Smooth muscle cell (in vitro differentiated cells): ENCODE measurements at regions not wholly inside any gene's neighbourhood (a gene's known extent, or its start where the extent isn't known, plus 50 kb on each side); places are given as distances from the start of the nearest gene placed in this dataset.

Experiments
- DNase-seq: peaks from one replicate; lab custom pipeline; 2025; ENCODE audit not compliant: unreplicated experiment; lab: John Stamatoyannopoulos, UW
- H2AFZ ChIP-seq: fragments of 200-600 bp; sonication (generic); 2 replicates; pipeline ENCODE4 v1.6.0; 2016; ENCODE audit warnings: antibody characterized with exemption, low read depth, mild to moderate bottlenecking
- H3F3A ChIP-seq: fragments of 200-600 bp; sonication (generic); 2 replicates; pipeline ENCODE4 v1.6.0; 2017; ENCODE audit warnings: antibody characterized with exemption, low read depth
- H3K27ac ChIP-seq: fragments of 200-600 bp; sonication (generic); 2 replicates; pipeline ENCODE4 v1.5.1; 2016; ENCODE audit warnings: low read depth, mild to moderate bottlenecking
- H3K27me3 ChIP-seq: fragments of 200-600 bp; sonication (generic); 2 replicates; pipeline ENCODE4 v1.6.1; 2016; ENCODE audit warnings: low read depth, mild to moderate bottlenecking
- H3K36me3 ChIP-seq: fragments of 200-600 bp; sonication (generic); 2 replicates; pipeline ENCODE4 v1.5.1; 2016; ENCODE audit warnings: low read depth
- H3K4me1 ChIP-seq: fragments of 200-600 bp; sonication (generic); 2 replicates; pipeline ENCODE4 v1.5.1; 2016; ENCODE audit warnings: low read depth
- H3K4me2 ChIP-seq: fragments of 200-600 bp; sonication (generic); 2 replicates; pipeline ENCODE4 v1.6.0; 2016; ENCODE audit warnings: mild to moderate bottlenecking
- H3K4me3 ChIP-seq: fragments of 200-600 bp; sonication (generic); 2 replicates; pipeline ENCODE4 v1.5.1; 2016; ENCODE audit warnings: mild to moderate bottlenecking
- H3K79me2 ChIP-seq: fragments of 200-600 bp; sonication (generic); 2 replicates; pipeline ENCODE4 v1.6.0; 2016; ENCODE audit warnings: low read depth, mild to moderate bottlenecking
- H3K9ac ChIP-seq: fragments of 200-600 bp; sonication (generic); 2 replicates; pipeline ENCODE4 v1.6.0; 2016; ENCODE audit warnings: low read depth
- H3K9me3 ChIP-seq: fragments of 200-600 bp; sonication (generic); replicated peaks from 2 replicates; pipeline ENCODE4 v1.5.1; 2016; ENCODE audit warnings: low read depth
- H4K20me1 ChIP-seq: fragments of 200-600 bp; sonication (generic); 2 replicates; pipeline ENCODE4 v1.6.0; 2016; ENCODE audit warnings: low read depth
- CTCF ChIP-seq: fragments of 200-600 bp; sonication (generic); IDR thresholded peaks from 2 replicates; pipeline ENCODE4 v1.5.1; 2017; ENCODE audit warnings: borderline replicate concordance, mild to moderate bottlenecking, antibody characterized with exemption; ENCODE audit not compliant: insufficient read depth, poor library complexity, severe bottlenecking
- WGBS: methylation state at CpG from one replicate; pipeline ENCODE4 v1.1.7; 2016; ENCODE audit warnings: low lambda C conversion rate; 5-methylcytosine and 5-hydroxymethylcytosine counted together

- H3K79me2 ChIP-seq = no peaks in the 10 kb centered on the region
- no peak overlapping the region for H2AFZ ChIP-seq
- no peaks in the 10 kb centered on the region for H3K9me3 ChIP-seq
- H3K4me1 ChIP-seq = no peaks in the 10 kb centered on the region
- H3K27me3 ChIP-seq = no peaks in the 10 kb centered on the region
- no peak for TF ChIP-seq CTCF
- no peaks in the 10 kb centered on the region for H4K20me1 ChIP-seq
- H3K9ac ChIP-seq = no peak overlapping the region
- H3K4me2 ChIP-seq = no peak overlapping the region
- no peaks in the 10 kb centered on the region for H3F3A ChIP-seq
- DNase-seq = no peak
- H3K36me3 ChIP-seq = no peaks in the 10 kb centered on the region
- WGBS = 76% methylated on average over 3 of the region's 3 CpGs
- no peak overlapping the region for H3K27ac ChIP-seq
- H3K4me3 ChIP-seq = no peak overlapping the region
These were observed 410.0 kb downstream of the HTR7 start for GRCh38 chr10:90447831-90448230.

GRCh38 chr10:90450797-90451196 lies 407.0 kb downstream of the HTR7 start:
- H3K4me2 ChIP-seq = peak overlapping the region; percentile 56
- H3K4me1 ChIP-seq = no peaks in the 10 kb centered on the region

GRCh38 chr10:90451283-90451682 lies 406.6 kb downstream of the HTR7 start:
- no peak overlapping the region for H3K27ac ChIP-seq
- WGBS = 32% methylated on average over 1 of the region's 1 CpG
- H3K9me3 ChIP-seq = no peaks in the 10 kb centered on the region
- H3K36me3 ChIP-seq = no peaks in the 10 kb centered on the region
- no peak for TF ChIP-seq CTCF
- no peaks in the 10 kb centered on the region for H3K79me2 ChIP-seq
- H3K4me3 ChIP-seq = no peak overlapping the region
- H3F3A ChIP-seq = no peaks in the 10 kb centered on the region
- no peaks in the 10 kb centered on the region for H4K20me1 ChIP-seq
- no peak overlapping the region for H3K9ac ChIP-seq
- H3K27me3 ChIP-seq = no peaks in the 10 kb centered on the region
- peak overlapping the region; percentile 43 for H2AFZ ChIP-seq
- H3K4me1 ChIP-seq = no peaks in the 10 kb centered on the region
- peak overlapping the region; percentile 56 for H3K4me2 ChIP-seq
- DNase-seq = no peak

More at GRCh38 chr10:90450797-90451196, 407.0 kb downstream of the HTR7 start:
- Histone ChIP-seq H3K79me2 (no peaks in the 10 kb centered on the region), H3K9me3 (no peaks in the 10 kb centered on the region), H4K20me1 (no peaks in the 10 kb centered on the region), H3K9ac (no peak overlapping the region), H3K4me3 (no peak overlapping the region), H2AFZ (no peak overlapping the region), H3K27ac (no peak overlapping the region), H3K36me3 (no peaks in the 10 kb centered on the region), H3K27me3 (no peaks in the 10 kb centered on the region), H3F3A (no peaks in the 10 kb centered on the region)
- DNase-seq = no peak
- TF ChIP-seq CTCF = no peak

- no peaks in the 10 kb centered on the region for H4K20me1 ChIP-seq
- H2AFZ ChIP-seq = no peak overlapping the region
- H3K9me3 ChIP-seq = no peaks in the 10 kb centered on the region
- H3K27me3 ChIP-seq = no peaks in the 10 kb centered on the region
- TF ChIP-seq CTCF = no peak
- no peak for DNase-seq
- H3K79me2 ChIP-seq = no peaks in the 10 kb centered on the region
- H3F3A ChIP-seq = peaks cover 5% of the 10 kb centered on the region
- 100% methylated on average over 1 of the region's 1 CpG for WGBS
- no peak overlapping the region for H3K9ac ChIP-seq
- H3K4me3 ChIP-seq = no peak overlapping the region
- H3K27ac ChIP-seq = no peak overlapping the region
- no peaks in the 10 kb centered on the region for H3K4me1 ChIP-seq
- H3K4me2 ChIP-seq = no peak overlapping the region
- H3K36me3 ChIP-seq = no peaks in the 10 kb centered on the region
These were observed 399.8 kb downstream of the HTR7 start for GRCh38 chr10:90458054-90458453.
